Lung microvascular endothelial cell (primary cell): ENCODE measurements at regions not wholly inside any gene's neighbourhood (a gene's known extent, or its start where the extent isn't known, plus 50 kb on each side); places are given as distances from the start of the nearest gene placed in this dataset.
"Not testable (repeated sequence)": the region's sequence is repeated elsewhere in the genome, so short reads cannot be mapped to it uniquely, and the experiment has no call there.

ENCODE experiments used
- DNase-seq, 2 donors: peaks; one replicate each; pipeline versions ENCODE4 v3.0.0 to v3.0.0-alpha.2; 2010; ENCODE audit warnings: low read depth in 2 of 2

GRCh38 chr18:76307293-76307690 is 187.8 kb downstream of the ZNF516 start:
- DNase-seq = no peak

GRCh38 chr18:76306685-76307292 is 188.3 kb downstream of the ZNF516 start:
- no peak for DNase-seq

- no peak for DNase-seq
These were observed 209.2 kb downstream of the ZNF516 start for GRCh38 chr18:76285866-76286265.

- DNase-seq = no peak
These were observed 213.5 kb downstream of the ZNF516 start for GRCh38 chr18:76281565-76281964.

GRCh38 chr18:76277801-76278200 is 217.2 kb downstream of the ZNF516 start:
- no peak for DNase-seq

GRCh38 chr18:76275727-76276313 is 219.2 kb downstream of the ZNF516 start:
- no peak for DNase-seq

- DNase-seq = no peak
These were observed 220.4 kb downstream of the ZNF516 start for GRCh38 chr18:76274468-76275289.

GRCh38 chr18:76273956-76274355 is 221.1 kb downstream of the ZNF516 start:
- no peak for DNase-seq

GRCh38 chr18:76273036-76273545 is 222.0 kb downstream of the ZNF516 start:
- DNase-seq = no peak

- DNase-seq = not testable (repeated sequence)
These were observed 227.6 kb downstream of the ZNF516 start for GRCh38 chr18:76267423-76267822.

GRCh38 chr18:76266236-76266991 is 228.6 kb downstream of the ZNF516 start:
- DNase-seq = no peak

GRCh38 chr18:76265497-76266235 is 229.4 kb downstream of the ZNF516 start:
- no peak for DNase-seq

GRCh38 chr18:76264876-76265250 is 230.2 kb downstream of the ZNF516 start:
- no peak for DNase-seq

- no peak for DNase-seq
These were observed 230.7 kb downstream of the ZNF516 start for GRCh38 chr18:76264198-76264875.

- no peak for DNase-seq
These were observed 231.7 kb downstream of the ZNF516 start for GRCh38 chr18:76263046-76264005.

- no peak for DNase-seq
These were observed 234.0 kb downstream of the ZNF516 start for GRCh38 chr18:76260941-76261472.

GRCh38 chr18:76259711-76260110 is 235.3 kb downstream of the ZNF516 start:
- DNase-seq = no peak

- DNase-seq = no peak
These were observed 235.9 kb downstream of the ZNF516 start for GRCh38 chr18:76259096-76259495.

GRCh38 chr18:76258209-76258608 is 236.8 kb downstream of the ZNF516 start:
- DNase-seq = no peak
